ENCODE measurements at regions not wholly inside any gene's neighbourhood (a gene's known extent, or its start where the extent isn't known, plus 50 kb on each side); places are given as distances from the start of the nearest gene placed in this dataset.

GRCh38 chr6:66940003-66940402 lies 1233.0 kb upstream of the EYS start:
- DNase-seq (ENCODE audit: low read depth), result no peak

GRCh38 chr6:66937180-66937579 lies 1230.2 kb upstream of the EYS start:
- no peak for DNase-seq (ENCODE audit: low read depth)

- no peak for DNase-seq (ENCODE audit: low read depth)
Observed at GRCh38 chr6:66935612-66936011, 1228.6 kb upstream of the EYS start.

- no peak for DNase-seq (ENCODE audit: low read depth)
Observed at GRCh38 chr6:66931787-66932186, 1224.8 kb upstream of the EYS start.

- DNase-seq (ENCODE audit: low read depth), result peak; percentile 17
Observed at GRCh38 chr6:66930559-66931290, 1223.7 kb upstream of the EYS start.

GRCh38 chr6:66926060-66926459 lies 1219.0 kb upstream of the EYS start:
- DNase-seq (ENCODE audit: low read depth), result no peak

GRCh38 chr6:66913657-66914056 lies 1206.6 kb upstream of the EYS start:
- no peak for DNase-seq (ENCODE audit: low read depth)

- DNase-seq (ENCODE audit: low read depth), result no peak
Observed at GRCh38 chr6:66902457-66902856, 1195.4 kb upstream of the EYS start.

GRCh38 chr6:66900133-66901083 lies 1193.4 kb upstream of the EYS start:
- DNase-seq (ENCODE audit: low read depth), result peak; percentile 13

GRCh38 chr6:66897576-66897975 lies 1190.5 kb upstream of the EYS start:
- DNase-seq (ENCODE audit: low read depth), result peak; percentile 1

GRCh38 chr6:66896415-66896814 lies 1189.4 kb upstream of the EYS start:
- no peak for DNase-seq (ENCODE audit: low read depth)

- DNase-seq (ENCODE audit: low read depth), result no peak
Observed at GRCh38 chr6:66883453-66883852, 1176.4 kb upstream of the EYS start.

GRCh38 chr6:66866801-66867200 lies 1159.8 kb upstream of the EYS start:
- no peak for DNase-seq (ENCODE audit: low read depth)

- DNase-seq (ENCODE audit: low read depth), result no peak
Observed at GRCh38 chr6:66865771-66866170, 1158.7 kb upstream of the EYS start.

GRCh38 chr6:66861007-66861541 lies 1154.0 kb upstream of the EYS start:
- no peak for DNase-seq (ENCODE audit: low read depth)

- DNase-seq (ENCODE audit: low read depth), result no peak
Observed at GRCh38 chr6:66860328-66860727, 1153.3 kb upstream of the EYS start.

- DNase-seq (ENCODE audit: low read depth), result no peak
Observed at GRCh38 chr6:66858196-66858595, 1151.2 kb upstream of the EYS start.

- no peak for DNase-seq (ENCODE audit: low read depth)
Observed at GRCh38 chr6:66854014-66854413, 1147.0 kb upstream of the EYS start.

GRCh38 chr6:66851930-66852329 lies 1144.9 kb upstream of the EYS start:
- DNase-seq (ENCODE audit: low read depth), result no peak

- DNase-seq (ENCODE audit: low read depth), result no peak
Observed at GRCh38 chr6:66849843-66850242, 1142.8 kb upstream of the EYS start.

- no peak for DNase-seq (ENCODE audit: low read depth)
Observed at GRCh38 chr6:66848244-66848953, 1141.4 kb upstream of the EYS start.

GRCh38 chr6:66838764-66839163 lies 1131.7 kb upstream of the EYS start:
- DNase-seq (ENCODE audit: low read depth), result no peak

All from fibroblast of the conjunctiva (primary cell).